HL-60 (cell line): ENCODE measurements at regions not wholly inside any gene's neighbourhood (a gene's known extent, or its start where the extent isn't known, plus 50 kb on each side); places are given as distances from the start of the nearest gene placed in this dataset.

Experiments
- GABPA ChIP-seq: IDR thresholded peaks from 2 replicates; pipeline ENCODE4 v1.6.1; 2012; ENCODE audit warnings: low read depth
- POLR2AphosphoS5 ChIP-seq: IDR thresholded peaks from 2 replicates; pipeline ENCODE4 v1.6.1; 2012; ENCODE audit warnings: low read depth
- SPI1 ChIP-seq: IDR thresholded peaks from 2 replicates; pipeline ENCODE4 v1.6.1; 2012; ENCODE audit warnings: low read depth, mild to moderate bottlenecking, borderline replicate concordance
- TF ChIP-seq, protein P1 (sequence below): IDR thresholded peaks from 2 replicates; pipeline ENCODE4 v1.6.1; 2012; ENCODE audit warnings: low read depth; ENCODE audit not compliant: insufficient replicate concordance
- TF ChIP-seq, protein P2 (sequence below): IDR thresholded peaks from one replicate; pipeline ENCODE4 v1.5.1; 2011; ENCODE audit warnings: low read length, control low read depth, inconsistent platforms; ENCODE audit not compliant: insufficient read depth

GRCh38 chr6:167665698-167666330 is 160.9 kb upstream of the AFDN start:
- TF ChIP-seq, protein P1, sequence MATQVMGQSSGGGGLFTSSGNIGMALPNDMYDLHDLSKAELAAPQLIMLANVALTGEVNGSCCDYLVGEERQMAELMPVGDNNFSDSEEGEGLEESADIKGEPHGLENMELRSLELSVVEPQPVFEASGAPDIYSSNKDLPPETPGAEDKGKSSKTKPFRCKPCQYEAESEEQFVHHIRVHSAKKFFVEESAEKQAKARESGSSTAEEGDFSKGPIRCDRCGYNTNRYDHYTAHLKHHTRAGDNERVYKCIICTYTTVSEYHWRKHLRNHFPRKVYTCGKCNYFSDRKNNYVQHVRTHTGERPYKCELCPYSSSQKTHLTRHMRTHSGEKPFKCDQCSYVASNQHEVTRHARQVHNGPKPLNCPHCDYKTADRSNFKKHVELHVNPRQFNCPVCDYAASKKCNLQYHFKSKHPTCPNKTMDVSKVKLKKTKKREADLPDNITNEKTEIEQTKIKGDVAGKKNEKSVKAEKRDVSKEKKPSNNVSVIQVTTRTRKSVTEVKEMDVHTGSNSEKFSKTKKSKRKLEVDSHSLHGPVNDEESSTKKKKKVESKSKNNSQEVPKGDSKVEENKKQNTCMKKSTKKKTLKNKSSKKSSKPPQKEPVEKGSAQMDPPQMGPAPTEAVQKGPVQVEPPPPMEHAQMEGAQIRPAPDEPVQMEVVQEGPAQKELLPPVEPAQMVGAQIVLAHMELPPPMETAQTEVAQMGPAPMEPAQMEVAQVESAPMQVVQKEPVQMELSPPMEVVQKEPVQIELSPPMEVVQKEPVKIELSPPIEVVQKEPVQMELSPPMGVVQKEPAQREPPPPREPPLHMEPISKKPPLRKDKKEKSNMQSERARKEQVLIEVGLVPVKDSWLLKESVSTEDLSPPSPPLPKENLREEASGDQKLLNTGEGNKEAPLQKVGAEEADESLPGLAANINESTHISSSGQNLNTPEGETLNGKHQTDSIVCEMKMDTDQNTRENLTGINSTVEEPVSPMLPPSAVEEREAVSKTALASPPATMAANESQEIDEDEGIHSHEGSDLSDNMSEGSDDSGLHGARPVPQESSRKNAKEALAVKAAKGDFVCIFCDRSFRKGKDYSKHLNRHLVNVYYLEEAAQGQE, result no peak
- TF ChIP-seq, protein P2, sequence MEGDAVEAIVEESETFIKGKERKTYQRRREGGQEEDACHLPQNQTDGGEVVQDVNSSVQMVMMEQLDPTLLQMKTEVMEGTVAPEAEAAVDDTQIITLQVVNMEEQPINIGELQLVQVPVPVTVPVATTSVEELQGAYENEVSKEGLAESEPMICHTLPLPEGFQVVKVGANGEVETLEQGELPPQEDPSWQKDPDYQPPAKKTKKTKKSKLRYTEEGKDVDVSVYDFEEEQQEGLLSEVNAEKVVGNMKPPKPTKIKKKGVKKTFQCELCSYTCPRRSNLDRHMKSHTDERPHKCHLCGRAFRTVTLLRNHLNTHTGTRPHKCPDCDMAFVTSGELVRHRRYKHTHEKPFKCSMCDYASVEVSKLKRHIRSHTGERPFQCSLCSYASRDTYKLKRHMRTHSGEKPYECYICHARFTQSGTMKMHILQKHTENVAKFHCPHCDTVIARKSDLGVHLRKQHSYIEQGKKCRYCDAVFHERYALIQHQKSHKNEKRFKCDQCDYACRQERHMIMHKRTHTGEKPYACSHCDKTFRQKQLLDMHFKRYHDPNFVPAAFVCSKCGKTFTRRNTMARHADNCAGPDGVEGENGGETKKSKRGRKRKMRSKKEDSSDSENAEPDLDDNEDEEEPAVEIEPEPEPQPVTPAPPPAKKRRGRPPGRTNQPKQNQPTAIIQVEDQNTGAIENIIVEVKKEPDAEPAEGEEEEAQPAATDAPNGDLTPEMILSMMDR, result no peak
- no peak for TF ChIP-seq POLR2AphosphoS5
- TF ChIP-seq GABPA, result no peak
- TF ChIP-seq SPI1, result no peak
